AG08396 (cell line): ENCODE measurements at regions not wholly inside any gene's neighbourhood (a gene's known extent, or its start where the extent isn't known, plus 50 kb on each side); places are given as distances from the start of the nearest gene placed in this dataset.

Experiments used
- DNase-seq: peaks from one replicate; pipeline ENCODE4 v3.0.0; 2012; ENCODE audit warnings: low spot score, mixed read lengths

DNA sequence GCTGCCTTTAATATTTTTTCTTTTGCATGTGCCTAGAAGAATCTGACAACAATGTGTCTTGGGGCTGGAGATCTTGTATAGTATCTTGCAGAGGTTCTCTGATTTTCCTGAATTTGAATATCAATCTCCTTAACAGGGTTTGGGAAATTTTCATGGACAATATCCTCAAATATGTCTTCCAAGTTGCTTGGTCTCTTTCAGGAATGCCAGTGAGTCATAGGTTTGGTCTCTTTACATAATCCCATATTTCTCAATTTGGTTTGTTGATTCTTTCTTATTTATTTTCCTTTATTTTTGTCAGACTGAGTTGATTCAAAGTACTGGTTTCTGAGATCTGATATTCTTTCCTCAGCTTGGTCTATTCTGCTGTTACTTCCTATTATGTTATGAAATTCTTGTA lies 208.7 kb upstream of the GLI3 start:
- no peak for DNase-seq

DNA sequence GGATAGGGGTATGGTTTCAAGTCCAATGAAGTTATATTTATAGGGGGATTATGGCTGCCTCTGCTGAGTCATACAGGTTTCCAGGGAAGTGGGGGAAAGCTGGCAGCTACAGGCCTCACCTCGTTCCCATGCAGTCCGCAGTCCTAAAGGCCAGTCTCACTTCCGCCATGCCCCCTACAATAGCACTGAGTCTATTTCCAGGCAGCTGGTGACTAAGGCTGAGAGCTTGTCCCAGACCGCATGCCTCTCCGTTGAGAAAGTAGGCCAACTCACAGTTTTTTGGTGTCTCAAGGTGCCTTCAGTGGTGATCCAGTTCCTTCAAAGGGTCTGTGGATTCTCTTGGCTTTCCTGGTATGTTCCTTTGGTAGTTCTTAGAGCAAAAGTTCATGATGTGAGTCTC lies 203.9 kb upstream of the GLI3 start:
- no peak for DNase-seq

GRCh38 chr7:42432644-42433043 lies 195.6 kb upstream of the GLI3 start:
- DNase-seq, result no peak

- DNase-seq, result no peak
Observed at GRCh38 chr7:42431873-42432272, 194.9 kb upstream of the GLI3 start.

DNA sequence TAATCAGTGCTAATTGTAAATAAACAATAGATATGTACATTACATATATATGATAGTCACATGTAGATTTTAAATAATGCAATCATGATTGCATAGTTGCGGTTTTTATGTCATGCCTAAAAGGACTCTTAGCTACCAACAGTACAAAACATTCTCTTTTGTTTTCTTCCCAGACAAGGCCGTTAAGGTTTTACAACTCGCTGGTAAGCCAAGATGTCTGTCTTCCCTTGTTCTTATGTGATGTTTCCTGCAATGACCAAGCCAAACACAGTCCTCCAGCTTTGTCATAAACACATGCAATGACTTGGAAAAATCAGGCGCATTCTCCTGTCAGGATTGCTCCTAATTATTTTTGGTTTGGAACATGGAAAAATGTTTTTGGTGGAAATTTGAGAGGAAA lies 192.3 kb upstream of the GLI3 start:
- no peak for DNase-seq

DNA sequence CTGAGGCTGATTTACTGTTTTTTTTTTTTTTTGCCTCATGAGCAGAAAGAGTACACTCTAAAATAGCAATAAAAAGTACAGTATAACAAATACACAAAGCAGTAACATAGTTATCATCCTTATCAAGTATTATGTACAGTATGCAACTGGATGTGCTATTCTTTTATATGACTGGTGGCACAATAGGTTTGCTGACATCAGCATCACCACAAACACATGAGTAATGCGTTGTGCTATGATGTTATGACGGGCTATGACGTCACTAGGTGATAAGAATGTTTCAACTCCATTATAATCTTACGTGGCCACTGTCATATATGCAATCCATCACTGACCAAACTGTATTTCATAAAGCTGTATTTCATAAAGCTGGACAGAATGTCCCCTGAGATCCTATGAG lies 189.2 kb upstream of the GLI3 start:
- no peak for DNase-seq

- no peak for DNase-seq
Observed at GRCh38 chr7:42414941-42415505, 178.0 kb upstream of the GLI3 start.

DNA sequence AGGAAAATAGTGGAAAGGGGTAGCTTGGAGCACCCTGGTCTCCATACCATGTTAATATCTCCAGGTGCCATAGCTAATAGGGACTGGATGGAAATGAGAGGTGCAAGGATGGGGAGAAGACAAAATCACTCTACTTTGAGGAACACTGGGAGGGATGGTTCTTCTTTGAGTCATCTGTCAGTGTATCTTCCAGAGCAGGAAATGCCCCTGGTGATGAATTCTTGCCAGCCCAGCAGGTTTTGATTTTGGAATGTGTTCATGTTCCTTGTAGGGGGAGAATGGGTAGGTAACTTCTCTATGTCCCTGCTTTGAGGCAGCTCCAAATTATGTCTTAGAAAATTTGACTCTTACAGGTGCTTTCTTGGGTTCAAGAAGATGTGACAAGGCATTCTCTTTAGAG lies 177.0 kb upstream of the GLI3 start:
- DNase-seq, result no peak

DNA sequence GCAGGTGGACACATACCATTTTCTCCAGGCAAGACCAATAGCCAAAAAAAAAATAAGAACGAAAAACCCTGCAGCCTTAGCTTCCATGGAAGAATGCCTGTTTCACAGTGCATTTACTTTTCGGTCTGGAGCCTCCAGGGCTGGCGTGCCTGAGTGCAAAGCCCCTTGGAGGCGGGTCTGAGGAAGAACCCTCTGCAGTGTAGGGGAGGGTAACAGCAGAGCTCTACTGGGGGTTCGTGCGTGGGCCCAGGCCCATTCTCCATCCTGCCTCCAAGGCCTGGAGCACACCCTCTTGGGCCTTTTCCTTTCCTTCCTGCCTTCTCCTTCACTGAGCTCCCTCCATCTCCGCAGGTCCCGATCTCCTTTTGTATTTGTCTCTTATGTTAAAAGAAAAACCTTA lies 172.3 kb upstream of the GLI3 start:
- no peak for DNase-seq

DNA sequence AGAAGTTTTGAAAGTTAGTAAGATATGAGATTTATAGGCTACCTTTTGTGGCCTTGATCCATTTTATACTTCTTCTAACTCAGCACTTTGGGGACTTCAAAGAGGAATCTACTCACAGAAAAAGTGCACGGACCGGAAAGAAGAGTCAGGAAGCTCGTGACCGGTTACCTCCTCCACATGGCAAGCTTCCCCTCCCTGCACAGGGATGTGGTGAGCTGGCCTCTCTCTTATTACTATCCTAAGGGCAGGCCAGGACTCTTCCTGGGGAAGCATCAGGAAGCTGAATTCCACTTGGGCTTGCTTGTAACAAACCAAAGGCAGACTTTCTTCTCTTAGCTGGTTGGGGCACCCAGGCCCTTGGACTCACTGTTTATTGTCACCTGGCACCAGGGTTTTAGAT lies 170.8 kb upstream of the GLI3 start:
- no peak for DNase-seq

GRCh38 chr7:42407021-42407710 lies 170.2 kb upstream of the GLI3 start:
- no peak for DNase-seq

- no peak for DNase-seq
Observed at GRCh38 chr7:42406358-42406757, 169.3 kb upstream of the GLI3 start.

- no peak for DNase-seq
Observed at GRCh38 chr7:42405782-42406181, 168.8 kb upstream of the GLI3 start.

DNA sequence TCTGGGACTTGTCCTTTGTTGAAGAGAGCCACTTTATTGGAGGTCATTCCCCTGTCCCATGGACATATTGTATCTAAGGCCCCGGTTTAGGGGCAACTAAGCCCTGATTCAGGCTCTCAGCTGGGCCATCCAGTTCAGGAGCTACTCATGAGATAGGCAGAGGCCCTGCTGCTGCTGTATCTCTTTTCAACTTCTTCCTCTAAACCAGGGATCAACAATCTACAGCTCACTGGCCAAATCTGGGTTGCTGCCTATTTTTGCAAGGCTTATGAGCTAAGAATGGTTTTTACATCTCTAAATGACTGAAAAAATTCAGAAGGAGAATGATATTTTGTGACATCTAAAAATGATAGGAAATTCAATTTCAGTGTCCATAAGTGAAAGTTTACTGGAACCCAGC lies 166.8 kb upstream of the GLI3 start:
- no peak for DNase-seq

DNA sequence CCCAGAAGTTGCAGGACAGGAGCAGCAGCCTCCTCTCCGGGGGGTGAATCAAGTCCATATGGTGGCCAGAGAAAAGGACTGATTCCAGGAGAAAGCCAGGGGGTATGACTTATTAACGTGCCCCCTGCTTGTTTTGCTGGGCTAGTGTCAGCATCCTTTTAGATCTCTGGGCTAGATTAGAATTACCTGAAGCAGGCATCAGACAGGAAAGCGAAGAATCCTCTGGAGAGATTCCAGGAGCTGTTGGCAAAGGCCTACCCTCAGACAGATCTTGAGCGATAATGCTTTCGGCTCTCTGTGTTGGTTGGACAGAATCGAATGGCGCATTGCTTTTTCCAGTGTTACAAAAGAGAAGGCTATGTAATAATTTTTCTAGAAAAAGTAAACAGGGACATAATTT lies 164.0 kb upstream of the GLI3 start:
- no peak for DNase-seq

- no peak for DNase-seq
Observed at GRCh38 chr7:42400211-42400772, 163.3 kb upstream of the GLI3 start.

GRCh38 chr7:42395607-42396006 lies 158.6 kb upstream of the GLI3 start:
- DNase-seq, result no peak

GRCh38 chr7:42392826-42393225 lies 155.8 kb upstream of the GLI3 start:
- no peak for DNase-seq

DNA sequence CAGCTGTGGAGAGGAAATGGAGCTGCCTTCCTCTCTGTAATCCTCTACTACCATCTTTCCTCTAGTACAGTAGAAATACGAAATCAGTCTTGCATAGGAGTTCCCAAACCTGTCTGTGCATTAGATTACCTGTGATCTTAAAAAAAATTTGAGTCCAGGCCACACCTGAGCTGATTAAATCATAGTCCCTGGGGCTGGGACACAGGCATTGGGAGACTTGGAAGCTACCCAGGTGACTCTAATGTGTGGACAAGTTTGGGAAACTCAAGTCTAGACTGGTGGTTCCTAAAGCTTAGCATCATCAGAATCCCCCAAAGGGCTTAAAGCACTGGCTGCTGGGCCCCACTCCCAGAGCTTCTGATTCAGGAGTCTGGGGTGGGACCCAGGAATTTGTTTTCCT lies 152.7 kb upstream of the GLI3 start:
- DNase-seq, result no peak

- no peak for DNase-seq
Observed at GRCh38 chr7:42385912-42386311, 148.9 kb upstream of the GLI3 start.

- no peak for DNase-seq
Observed at GRCh38 chr7:42381161-42381560, 144.2 kb upstream of the GLI3 start.

DNA sequence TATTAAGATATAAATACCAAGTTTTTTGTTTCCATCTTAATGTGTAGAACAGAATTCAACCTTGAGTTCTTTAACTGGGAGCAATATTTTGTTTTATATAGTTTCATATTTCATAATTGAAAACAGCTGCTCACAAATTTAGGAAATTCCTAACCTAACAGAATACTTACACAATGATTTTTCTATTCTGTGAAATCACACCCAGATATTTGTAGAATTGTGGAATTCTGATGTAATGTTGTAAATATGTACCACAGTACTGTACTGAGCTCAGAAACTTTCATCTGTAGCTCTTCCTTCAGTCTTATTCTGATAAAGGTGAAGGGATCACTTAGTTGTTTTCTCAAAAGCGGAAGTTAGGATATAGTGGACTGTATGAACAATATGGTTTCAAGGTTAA lies 143.4 kb upstream of the GLI3 start:
- DNase-seq, result no peak

- DNase-seq, result no peak
Observed at GRCh38 chr7:42378149-42378548, 141.1 kb upstream of the GLI3 start.

DNA sequence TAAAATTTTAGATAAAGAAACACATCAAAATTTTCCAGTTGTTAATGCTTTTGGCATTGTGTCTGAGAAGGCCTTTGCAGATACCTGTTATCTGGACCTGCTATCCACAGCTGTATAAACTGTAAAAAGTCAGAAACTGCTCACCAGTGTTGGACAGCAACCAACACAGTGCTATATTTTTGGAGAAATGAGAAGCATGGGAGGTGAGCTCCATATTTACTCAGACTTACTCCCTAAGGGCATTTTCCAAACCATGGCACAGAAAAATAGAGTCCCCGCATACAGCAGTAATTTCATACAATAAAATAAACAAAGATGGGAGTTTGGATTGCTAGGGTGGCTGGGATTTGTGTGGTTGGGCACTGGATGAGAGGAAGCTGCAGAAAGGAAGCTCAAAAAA lies 136.3 kb upstream of the GLI3 start:
- no peak for DNase-seq
